NT2/D1 (cell line): ENCODE measurements at regions not wholly inside any gene's neighbourhood (a gene's known extent, or its start where the extent isn't known, plus 50 kb on each side); places are given as distances from the start of the nearest gene placed in this dataset.

Experiments used
- DNase-seq: peaks from one replicate; pipeline ENCODE4 v3.0.0-alpha.2; 2011; ENCODE audit warnings: low read depth, low spot score
- H3K27me3 ChIP-seq: 2 replicates; pipeline ENCODE4 v1.6.0; 2011; ENCODE audit warnings: mild to moderate bottlenecking; ENCODE audit not compliant: insufficient read length, insufficient read depth
- H3K36me3 ChIP-seq: 2 replicates; pipeline ENCODE4 v1.6.1; 2011; ENCODE audit warnings: mild to moderate bottlenecking, low read length, mixed read lengths; ENCODE audit not compliant: insufficient read depth, insufficient read length
- H3K4me1 ChIP-seq: 2 replicates; pipeline ENCODE4 v1.5.1; 2011; ENCODE audit not compliant: insufficient read depth, insufficient read length
- H3K4me3 ChIP-seq: 2 replicates; pipeline ENCODE4 v1.5.1; 2011; ENCODE audit warnings: low read depth; ENCODE audit not compliant: insufficient read length
- H3K9ac ChIP-seq: 2 replicates; pipeline ENCODE4 v1.6.0; 2011; ENCODE audit warnings: low read depth; ENCODE audit not compliant: insufficient read length
- H3K9me3 ChIP-seq: 2 replicates; pipeline ENCODE4 v1.5.1; 2011; ENCODE audit warnings: mild to moderate bottlenecking, low read length; ENCODE audit not compliant: insufficient read depth
- SUZ12 ChIP-seq: IDR thresholded peaks from 2 replicates; pipeline ENCODE4 v1.6.1; 2011; ENCODE audit not compliant: insufficient read length, insufficient read depth; ENCODE audit errors: extremely low read depth
- YY1 ChIP-seq: IDR thresholded peaks from 2 replicates; pipeline ENCODE4 v1.6.1; 2011; ENCODE audit not compliant: insufficient read length, insufficient read depth
- ZNF274 ChIP-seq: IDR thresholded peaks from 2 replicates; pipeline ENCODE4 v1.6.1; 2011; ENCODE audit warnings: mild to moderate bottlenecking, low read depth, low read length

GRCh38 chr12:74685385-74685784, 147.8 kb downstream of the ATXN7L3B start:
- Histone ChIP-seq H3K9ac (no peak overlapping the region), H3K4me1 (no peaks in the 10 kb centered on the region), H3K4me3 (no peak overlapping the region), H3K27me3 (no peaks in the 10 kb centered on the region), H3K9me3 (peaks cover 15% of the 10 kb centered on the region; the same call in 1 of the 2 replicates), H3K36me3 (no peaks in the 10 kb centered on the region)
- no peak for DNase-seq
- TF ChIP-seq ZNF274, result no peak
- TF ChIP-seq YY1, result no peak
- no peak for TF ChIP-seq SUZ12

GRCh38 chr12:74689071-74689655, 151.5 kb downstream of the ATXN7L3B start:
- TF ChIP-seq YY1, result no peak
- TF ChIP-seq ZNF274, result no peak
- TF ChIP-seq SUZ12, result no peak
- H3K9me3 ChIP-seq, result peaks cover 15% of the 10 kb centered on the region; the same call in 1 of the 2 replicates
- no peaks in the 10 kb centered on the region for H3K36me3 ChIP-seq
- no peaks in the 10 kb centered on the region for H3K4me1 ChIP-seq
- no peak overlapping the region for H3K9ac ChIP-seq
- H3K4me3 ChIP-seq, result no peak overlapping the region
- peak; percentile 30 for DNase-seq
- no peaks in the 10 kb centered on the region for H3K27me3 ChIP-seq

- no peaks in the 10 kb centered on the region for H3K27me3 ChIP-seq
- TF ChIP-seq SUZ12, result no peak
- TF ChIP-seq YY1, result no peak
- TF ChIP-seq ZNF274, result no peak
- DNase-seq, result no peak
Observed at GRCh38 chr12:74689929-74690328, 152.3 kb downstream of the ATXN7L3B start.

GRCh38 chr12:74719447-74719846, 181.8 kb downstream of the ATXN7L3B start:
- no peaks in the 10 kb centered on the region for H3K36me3 ChIP-seq
- H3K4me1 ChIP-seq, result no peaks in the 10 kb centered on the region
- no peak overlapping the region for H3K9ac ChIP-seq
- no peak for TF ChIP-seq SUZ12
- no peak for TF ChIP-seq YY1
- no peak for TF ChIP-seq ZNF274
- no peaks in the 10 kb centered on the region for H3K9me3 ChIP-seq
- no peak for DNase-seq
- H3K4me3 ChIP-seq, result no peak overlapping the region
- no peaks in the 10 kb centered on the region for H3K27me3 ChIP-seq

More at GRCh38 chr12:74689929-74690328, 152.3 kb downstream of the ATXN7L3B start:
- Histone ChIP-seq H3K9me3 (peaks cover 10% of the 10 kb centered on the region; the same call in 1 of the 2 replicates), H3K4me1 (no peaks in the 10 kb centered on the region), H3K36me3 (no peaks in the 10 kb centered on the region), H3K4me3 (no peak overlapping the region), H3K9ac (no peak overlapping the region)

- DNase-seq, result no peak
Observed at GRCh38 chr12:74722709-74723108, 185.1 kb downstream of the ATXN7L3B start.

GRCh38 chr12:74725154-74725553, 187.5 kb downstream of the ATXN7L3B start:
- Histone ChIP-seq H3K4me3 (no peak overlapping the region), H3K27me3 (no peaks in the 10 kb centered on the region), H3K9ac (no peak overlapping the region), H3K36me3 (no peaks in the 10 kb centered on the region), H3K9me3 (no peaks in the 10 kb centered on the region), H3K4me1 (no peaks in the 10 kb centered on the region)
- DNase-seq, result no peak
- TF ChIP-seq YY1, result no peak
- TF ChIP-seq ZNF274, result no peak
- no peak for TF ChIP-seq SUZ12

More at GRCh38 chr12:74722709-74723108, 185.1 kb downstream of the ATXN7L3B start:
- Histone ChIP-seq H3K9me3 (no peaks in the 10 kb centered on the region), H3K4me3 (no peak overlapping the region), H3K4me1 (no peaks in the 10 kb centered on the region), H3K36me3 (no peaks in the 10 kb centered on the region), H3K27me3 (no peaks in the 10 kb centered on the region), H3K9ac (no peak overlapping the region)
- TF ChIP-seq YY1, result no peak
- no peak for TF ChIP-seq ZNF274
- no peak for TF ChIP-seq SUZ12

GRCh38 chr12:74728006-74728405, 190.4 kb downstream of the ATXN7L3B start:
- Histone ChIP-seq H3K9ac (no peak overlapping the region), H3K27me3 (no peaks in the 10 kb centered on the region), H3K4me1 (no peaks in the 10 kb centered on the region), H3K36me3 (no peaks in the 10 kb centered on the region), H3K9me3 (no peaks in the 10 kb centered on the region), H3K4me3 (no peak overlapping the region)
- no peak for TF ChIP-seq ZNF274
- TF ChIP-seq YY1, result no peak
- TF ChIP-seq SUZ12, result no peak
- no peak for DNase-seq
